Heart right ventricle (tissue), 16 donors: ENCODE measurements at regions not wholly inside any gene's neighbourhood (a gene's known extent, or its start where the extent isn't known, plus 50 kb on each side); places are given as distances from the start of the nearest gene placed in this dataset.
A peak's percentile ranks its signal among the peaks of the same experiment; 100 is the strongest.

ENCODE experiments used
- ATAC-seq, 8 donors: fragments of 200-7000 bp; cut with Tn5 transposase; one replicate each; pipeline ENCODE4 v1.9.1; 2020; ENCODE audit warnings: mild to moderate bottlenecking in 8 of 8, moderate library complexity in 8 of 8, moderate number of reproducible peaks in 1 of 8
- DNase-seq, 2 donors: peaks; one replicate each; pipeline ENCODE4 v3.0.0-alpha.2; 2020
- H3K27ac ChIP-seq, 10 donors: fragments of 200-600 bp; sonication (generic) in 2 of 10; one replicate each; pipeline versions ENCODE4 v1.5.0 to v1.8.0; 2020 to 2022; ENCODE audit warnings: mild to moderate bottlenecking in 3 of 10
- H3K27me3 ChIP-seq, 7 donors: fragments of 200-600 bp; one replicate each; pipeline ENCODE4 v1.8.0; 2021 to 2022; ENCODE audit warnings: mild to moderate bottlenecking in 2 of 7
- H3K36me3 ChIP-seq, 9 donors: fragments of 200-600 bp; sonication (generic) in 1 of 9; one replicate each; pipeline versions ENCODE4 v1.5.0 to v1.8.0; 2020 to 2022; ENCODE audit warnings: mild to moderate bottlenecking in 2 of 9
- H3K4me1 ChIP-seq, 9 donors: fragments of 200-600 bp; sonication (generic) in 1 of 9; one replicate each; pipeline versions ENCODE4 v1.5.0 to v1.8.0; 2020 to 2022; ENCODE audit warnings: mild to moderate bottlenecking in 4 of 9
- H3K4me3 ChIP-seq, 10 donors: fragments of 200-600 bp; sonication (generic) in 2 of 10; one replicate each; pipeline versions ENCODE4 v1.5.0 to v1.8.0; 2020 to 2022; ENCODE audit warnings: mild to moderate bottlenecking in 7 of 10, moderate library complexity in 2 of 10
- H3K9me3 ChIP-seq, 11 donors: fragments of 200-600 bp in 10 of 11; sonication (generic) in 2 of 11; one replicate each; pipeline versions ENCODE4 v1.5.0 to v1.8.0; 2013 to 2022; ENCODE audit warnings: mild to moderate bottlenecking in 2 of 11, control low read depth in 1 of 11, moderate library complexity in 1 of 11
- WGBS, 2 donors: extraction: QIAGEN DNeasy Blood & Tissue Kit; methylation state at CpG; one replicate each; pipeline ENCODE4 v1.1.7; 2013; ENCODE audit warnings: inconsistent platforms in 1 of 2; 5-methylcytosine and 5-hydroxymethylcytosine counted together
- intact Hi-C, 10 donors: fragments of 100-400 bp; cut with DNase I; formaldehyde crosslinking; loops; one replicate each; pipeline versions ENCODE4 v1.11.1 to v1.14.2; 2022
- TF ChIP-seq, protein P1 (sequence below), 9 donors: fragments of 200-600 bp; sonication (generic) in 2 of 9; IDR thresholded peaks; one replicate each; pipeline versions ENCODE4 v1.5.0 to v1.8.0; 2021 to 2022; ENCODE audit warnings: antibody characterized with exemption in 9 of 9, mild to moderate bottlenecking in 5 of 9, moderate library complexity in 1 of 9
- donor health status: Arrhythmogenic right ventricular cardiomyopathy.
- donor health status: ischemic (EF 13 %, LVEDD 7.1; RV severe dilation, severe dysfunction).
- donor health status: healthy with polysubstance abuse.
- donor health status: DM: no; HTN: yes; CAD: no.
- donor health status: DM: no; HTN: no; CAD: no.
- donor health status: ischemic (EF 25% LVEDD 6.9; RV normal size, moderate dysfunction).
- donor health status: ischemic (EF 25% LVEDD 5.7; RV mildly dilated, moderate dysfunction).
- donor health status: healthy.
- donor health status: DM: yes; HTN: yes; CAD: no.
- donor health status: Ischemic cardiomyopathy.
- donor health status: ischemic (EF 35%, LVEDD 5.7; RV mildly dilated, moderate dysfunction).
- donor health status: nonischemic (EF 11% LVEDD 7.7; RV severe dilation, severe dysfunction).
- donor health status: DM: yes; HTN: yes; CAD: no.
- donor health status: PGD.
- donor health status: ischemic (EF 29% LVEDD 5.4; RV normal size, mild dysfunction).
- donor health status: nonischemic (EF 23%, LVEDD 6.1; RV moderate dilation, normal function).

DNA sequence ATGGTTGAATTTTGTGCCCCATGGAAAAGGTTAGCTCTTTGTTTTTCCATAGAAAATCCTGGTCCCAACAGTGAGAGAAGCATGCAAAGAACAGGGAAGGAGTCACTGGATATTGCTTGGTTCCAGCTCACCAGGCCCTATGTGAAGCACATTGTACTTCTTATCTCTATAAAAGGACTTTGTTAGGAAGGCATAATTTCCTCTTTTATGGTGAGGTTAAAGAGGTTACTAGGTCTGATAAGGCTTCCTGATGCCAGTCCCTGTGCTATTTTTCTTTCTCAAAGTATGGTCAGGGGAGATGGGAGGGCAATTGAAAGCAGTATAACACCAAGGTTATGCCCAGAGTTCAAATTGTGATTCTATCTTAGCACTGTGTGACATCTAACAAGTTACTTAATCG is 162.6 kb downstream of the KIF18A start:
- no peak overlapping the region for H3K27ac ChIP-seq
- no peak for DNase-seq
- H3K9me3 ChIP-seq: peaks cover 0 to 6% (median 0%) of the 10 kb centered on the region in 11 donors
- intact Hi-C loops: no loop called here
- ATAC-seq: no peak
- TF ChIP-seq, protein P1, sequence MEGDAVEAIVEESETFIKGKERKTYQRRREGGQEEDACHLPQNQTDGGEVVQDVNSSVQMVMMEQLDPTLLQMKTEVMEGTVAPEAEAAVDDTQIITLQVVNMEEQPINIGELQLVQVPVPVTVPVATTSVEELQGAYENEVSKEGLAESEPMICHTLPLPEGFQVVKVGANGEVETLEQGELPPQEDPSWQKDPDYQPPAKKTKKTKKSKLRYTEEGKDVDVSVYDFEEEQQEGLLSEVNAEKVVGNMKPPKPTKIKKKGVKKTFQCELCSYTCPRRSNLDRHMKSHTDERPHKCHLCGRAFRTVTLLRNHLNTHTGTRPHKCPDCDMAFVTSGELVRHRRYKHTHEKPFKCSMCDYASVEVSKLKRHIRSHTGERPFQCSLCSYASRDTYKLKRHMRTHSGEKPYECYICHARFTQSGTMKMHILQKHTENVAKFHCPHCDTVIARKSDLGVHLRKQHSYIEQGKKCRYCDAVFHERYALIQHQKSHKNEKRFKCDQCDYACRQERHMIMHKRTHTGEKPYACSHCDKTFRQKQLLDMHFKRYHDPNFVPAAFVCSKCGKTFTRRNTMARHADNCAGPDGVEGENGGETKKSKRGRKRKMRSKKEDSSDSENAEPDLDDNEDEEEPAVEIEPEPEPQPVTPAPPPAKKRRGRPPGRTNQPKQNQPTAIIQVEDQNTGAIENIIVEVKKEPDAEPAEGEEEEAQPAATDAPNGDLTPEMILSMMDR (IDR thresholded peaks at IDR 0.05): no peak
- no peaks in the 10 kb centered on the region for H3K4me1 ChIP-seq
- no peaks in the 10 kb centered on the region for H3K36me3 ChIP-seq
- WGBS, 2 donors: 91 to 100% methylated on average over 1 of the region's 1 CpG
- no peak overlapping the region for H3K4me3 ChIP-seq
- no peaks in the 10 kb centered on the region for H3K27me3 ChIP-seq

DNA sequence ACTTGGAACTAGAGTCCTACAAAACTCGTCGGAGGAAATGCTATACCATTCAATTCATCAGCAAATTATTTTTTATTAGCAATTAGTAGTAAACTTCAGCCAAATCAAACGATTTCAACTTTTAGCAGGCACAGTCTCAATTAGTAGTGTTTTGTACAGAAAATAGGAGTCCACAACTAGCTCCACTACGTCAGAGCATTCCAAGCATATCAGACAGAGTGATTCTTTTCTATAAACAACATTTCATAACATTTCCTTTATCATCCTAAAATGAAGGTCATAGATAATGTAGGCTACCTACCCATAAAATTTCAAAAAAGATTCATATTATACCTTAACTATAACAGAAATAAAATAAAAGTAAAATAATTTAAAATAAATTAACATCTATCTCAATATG is 169.9 kb downstream of the KIF18A start:
- Histone ChIP-seq H3K4me3 (no peak overlapping the region), H3K27ac (no peak overlapping the region), H3K9me3 (peaks cover 0 to 14% (median 0%) of the 10 kb centered on the region in 11 donors), H3K27me3 (no peaks in the 10 kb centered on the region), H3K36me3 (no peaks in the 10 kb centered on the region), H3K4me1 (no peaks in the 10 kb centered on the region)
- ATAC-seq: no peak
- no peak for DNase-seq
- intact Hi-C loops: no loop called here
- WGBS, 2 donors: 73 to 82% methylated on average over 4 of the region's 4 CpGs
- TF ChIP-seq, protein P1 (IDR thresholded peaks at IDR 0.05): no peak

DNA sequence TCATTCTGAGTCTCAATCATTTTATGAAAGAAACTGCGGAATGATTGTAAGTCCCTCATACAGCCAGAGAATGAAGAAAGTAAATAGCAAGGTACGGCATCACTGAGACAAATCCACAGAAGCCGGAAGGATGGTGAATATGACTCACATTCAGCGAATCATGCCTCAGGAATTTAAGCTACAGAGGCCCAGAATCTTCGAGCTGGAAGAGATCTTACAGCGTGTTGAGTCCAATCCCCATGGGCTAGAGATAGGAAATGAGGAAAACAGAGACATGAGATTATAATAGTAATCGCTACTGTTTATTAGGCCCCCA is 173.2 kb downstream of the KIF18A start:
- peak in 2 of 8 donors; percentile 41 to 44 for ATAC-seq
- Histone ChIP-seq H3K27me3 (no peaks in the 10 kb centered on the region), H3K4me1 (no peaks in the 10 kb centered on the region), H3K36me3 (no peaks in the 10 kb centered on the region), H3K9me3 (peaks cover 0 to 9% (median 0%) of the 10 kb centered on the region in 11 donors), H3K4me3 (no peak overlapping the region), H3K27ac (peak overlapping the region in 1 of 10 donors; percentile 36)
- TF ChIP-seq, protein P1 (IDR thresholded peaks at IDR 0.05): no peak
- intact Hi-C loops: no loop called here
- WGBS, 2 donors: 50 to 57% methylated on average over 7 of the region's 7 CpGs
- DNase-seq: no peak

DNA sequence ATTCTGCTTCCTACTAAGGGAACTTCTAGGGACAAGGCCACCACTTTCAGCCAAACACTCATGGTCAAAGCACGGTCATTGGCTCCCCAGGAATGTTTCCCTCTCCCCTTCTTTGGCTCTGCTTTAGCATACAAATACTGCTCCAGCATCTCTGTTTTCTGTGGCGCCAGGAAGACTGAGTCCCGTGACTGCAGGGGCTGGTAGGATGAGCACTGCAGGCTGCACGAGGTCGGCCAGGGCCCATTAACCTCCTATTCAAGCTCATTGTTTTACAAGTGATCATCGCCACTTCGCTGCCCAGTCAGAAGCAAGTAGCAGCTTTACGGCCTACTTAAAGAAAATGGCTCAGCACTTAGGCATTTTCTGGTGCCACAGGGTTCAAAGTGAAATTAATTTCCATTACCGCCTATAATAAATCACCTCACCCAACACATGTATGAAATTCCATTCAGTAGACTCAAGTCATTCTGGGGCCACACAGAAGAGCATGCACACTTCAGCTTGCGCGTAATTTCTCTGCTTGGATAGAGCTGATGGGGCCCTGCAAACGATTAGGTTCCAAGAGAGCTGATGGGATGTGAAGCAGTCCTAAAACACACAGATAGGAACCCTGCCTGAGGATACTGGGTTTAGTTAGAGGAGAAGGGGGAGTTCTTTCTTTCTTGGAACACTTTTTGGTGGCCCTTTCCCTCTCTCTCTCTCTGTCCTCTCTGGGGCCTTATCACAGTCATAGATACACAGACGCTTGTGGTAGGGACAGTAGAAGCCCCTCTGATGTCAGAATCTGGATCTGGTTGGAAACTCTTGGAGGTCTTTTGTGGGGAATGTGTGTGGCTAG is 173.7 kb downstream of the KIF18A start:
- TF ChIP-seq, protein P1 (IDR thresholded peaks at IDR 0.05): no peak
- Histone ChIP-seq H3K9me3 (peaks cover 0 to 8% (median 0%) of the 10 kb centered on the region in 11 donors), H3K27me3 (no peaks in the 10 kb centered on the region), H3K36me3 (no peaks in the 10 kb centered on the region), H3K27ac (peak overlapping the region in 1 of 10 donors; percentile 36), H3K4me1 (no peaks in the 10 kb centered on the region), H3K4me3 (no peak overlapping the region)
- WGBS, 2 donors: 80 to 81% methylated on average over 13 of the region's 13 CpGs
- intact Hi-C loops: no loop called here
- ATAC-seq (no peak), DNase-seq (no peak)
